Ishikawa (cell line): ENCODE measurements at regions not wholly inside any gene's neighbourhood (a gene's known extent, or its start where the extent isn't known, plus 50 kb on each side); places are given as distances from the start of the nearest gene placed in this dataset.

Experiments
- CEBPB ChIP-seq: IDR thresholded peaks from 2 replicates; pipeline ENCODE4 v1.6.1; 2012
- CREB1 ChIP-seq: IDR thresholded peaks from 2 replicates; pipeline ENCODE4 v1.6.1; 2012; ENCODE audit warnings: low read depth
- EGR1 ChIP-seq: IDR thresholded peaks from 2 replicates; pipeline ENCODE4 v1.6.1; 2012
- EP300 ChIP-seq: IDR thresholded peaks from 2 replicates; pipeline ENCODE4 v1.6.1; 2012; ENCODE audit warnings: borderline replicate concordance
- FOXM1 ChIP-seq: IDR thresholded peaks from 2 replicates; pipeline ENCODE4 v1.6.1; 2012; ENCODE audit warnings: low read depth, borderline replicate concordance
- MAX ChIP-seq: IDR thresholded peaks from 2 replicates; pipeline ENCODE4 v1.6.1; 2012
- NFIC ChIP-seq: IDR thresholded peaks from 2 replicates; pipeline ENCODE4 v1.6.1; 2012
- RAD21 ChIP-seq: IDR thresholded peaks from 2 replicates; pipeline ENCODE4 v1.6.1; 2012; ENCODE audit warnings: low read depth
- REST ChIP-seq: IDR thresholded peaks from 2 replicates; pipeline ENCODE4 v1.6.1; 2012; ENCODE audit warnings: low read depth, mild to moderate bottlenecking
- TAF1 ChIP-seq: IDR thresholded peaks from 2 replicates; pipeline ENCODE4 v1.6.1; 2012; ENCODE audit warnings: low read depth, mild to moderate bottlenecking
- TCF12 ChIP-seq: IDR thresholded peaks from 2 replicates; pipeline ENCODE4 v1.6.1; 2012; ENCODE audit warnings: low read depth
- TEAD4 ChIP-seq: IDR thresholded peaks from 2 replicates; pipeline ENCODE4 v1.6.1; 2012
- USF1 ChIP-seq: IDR thresholded peaks from 2 replicates; pipeline ENCODE4 v1.6.1; 2012
- YY1 ChIP-seq: IDR thresholded peaks from 2 replicates; pipeline ENCODE4 v1.6.1; 2012; ENCODE audit warnings: low read depth
- ZBTB7A ChIP-seq: IDR thresholded peaks from 2 replicates; pipeline ENCODE4 v1.6.1; 2012; ENCODE audit warnings: low read depth

- TF ChIP-seq YY1: no peak
- no peak for TF ChIP-seq RAD21
- no peak for TF ChIP-seq TCF12
- no peak for TF ChIP-seq EP300
- no peak for TF ChIP-seq TEAD4
- TF ChIP-seq NFIC: no peak
- no peak for TF ChIP-seq CEBPB
- TF ChIP-seq TAF1: no peak
- TF ChIP-seq FOXM1: no peak
- TF ChIP-seq ZBTB7A: no peak
- TF ChIP-seq USF1: no peak
Measured at GRCh38 chr6:95093154-95093553, 484.2 kb upstream of the MANEA start.

GRCh38 chr6:95094751-95095663 is 482.3 kb upstream of the MANEA start:
- TF ChIP-seq TEAD4 (peak; percentile 20; the same call in 1 of the 2 replicates), CEBPB (no peak)

GRCh38 chr6:95095855-95096254 is 481.5 kb upstream of the MANEA start:
- TF ChIP-seq FOXM1: no peak
- no peak for TF ChIP-seq CEBPB
- no peak for TF ChIP-seq EGR1
- no peak for TF ChIP-seq CREB1
- no peak for TF ChIP-seq TCF12
- TF ChIP-seq EP300: no peak
- no peak for TF ChIP-seq REST
- TF ChIP-seq MAX: no peak
- TF ChIP-seq ZBTB7A: no peak
- TF ChIP-seq RAD21: no peak
- no peak for TF ChIP-seq TEAD4
- TF ChIP-seq NFIC: no peak
- TF ChIP-seq USF1: no peak
- TF ChIP-seq YY1: no peak
- TF ChIP-seq TAF1: no peak

- TF ChIP-seq RAD21 (no peak), USF1 (no peak), ZBTB7A (no peak), FOXM1 (no peak), EGR1 (no peak), TEAD4 (no peak), CREB1 (no peak), TAF1 (no peak), REST (no peak), CEBPB (no peak)
Measured at GRCh38 chr6:95099410-95099809, 477.9 kb upstream of the MANEA start.

GRCh38 chr6:95109212-95109611 is 468.1 kb upstream of the MANEA start:
- TF ChIP-seq EP300 (no peak), FOXM1 (no peak), TCF12 (no peak), EGR1 (no peak), USF1 (no peak), TEAD4 (no peak), ZBTB7A (no peak), MAX (no peak), RAD21 (no peak), REST (no peak)
